Aorta (tissue), 5 donors: ENCODE measurements at regions not wholly inside any gene's neighbourhood (a gene's known extent, or its start where the extent isn't known, plus 50 kb on each side); places are given as distances from the start of the nearest gene placed in this dataset.

Source experiments
- ATAC-seq: fragments of 200-7000 bp; cut with Tn5 transposase; one replicate; pipeline ENCODE4 v1.9.1; 2022; ENCODE audit warnings: moderate library complexity; ENCODE audit not compliant: low FRiP score
- DNase-seq, 2 donors: peaks; one replicate each; pipeline ENCODE4 v3.0.0-alpha.2; 2020
- H3K27ac ChIP-seq, 2 donors: one replicate each; pipeline ENCODE4 v1.5.1; 2013; ENCODE audit warnings: low read length in 2 of 2, mild to moderate bottlenecking in 2 of 2, moderate library complexity in 2 of 2, control low read depth in 1 of 2, inconsistent platforms in 1 of 2, low read depth in 1 of 2
- H3K27me3 ChIP-seq, 2 donors: one replicate each; pipeline ENCODE4 v1.6.1; 2013; ENCODE audit warnings: control low read depth in 1 of 2, low read length in 1 of 2, mild to moderate bottlenecking in 1 of 2, moderate library complexity in 1 of 2; ENCODE audit not compliant: insufficient read depth in 2 of 2, control insufficient read depth in 1 of 2
- H3K36me3 ChIP-seq, 2 donors: one replicate each; pipeline ENCODE4 v1.6.1; 2013; ENCODE audit warnings: control low read depth in 1 of 2, low read length in 1 of 2, mild to moderate bottlenecking in 1 of 2; ENCODE audit not compliant: insufficient read depth in 2 of 2, control insufficient read depth in 1 of 2
- H3K4me1 ChIP-seq, 2 donors: one replicate each; pipeline ENCODE4 v1.6.1; 2013; ENCODE audit warnings: low read length in 2 of 2, control low read depth in 1 of 2, mild to moderate bottlenecking in 1 of 2, moderate library complexity in 1 of 2; ENCODE audit not compliant: insufficient read depth in 2 of 2, control insufficient read depth in 1 of 2
- H3K4me3 ChIP-seq, 2 donors: one replicate each; pipeline ENCODE4 v1.5.1; 2013; ENCODE audit warnings: low read length in 2 of 2, control low read depth in 1 of 2, mild to moderate bottlenecking in 1 of 2
- H3K9me3 ChIP-seq: one replicate; pipeline ENCODE4 v1.6.1; 2013; ENCODE audit warnings: mild to moderate bottlenecking, low read length; ENCODE audit not compliant: control insufficient read depth
- WGBS, 2 donors: extraction: QIAGEN DNeasy Blood & Tissue Kit; methylation state at CpG; one replicate each; pipeline ENCODE4 v1.1.7; 2013; 5-methylcytosine and 5-hydroxymethylcytosine counted together
- intact Hi-C, 2 donors: fragments of 100-400 bp; cut with DNase I; formaldehyde crosslinking; loops; one replicate each; pipeline versions ENCODE4 v1.14.2 to v1.15.0; 2022
- donor health status: healthy with polysubstance abuse.
- donor health status: Bipolar disorder and iron deficiency.
- donor health status: DM: no; HTN: no; CAD: no.
- donor health status: DM: no; HTN: no; CAD: no.
- donor health status: DM: yes; HTN: yes; CAD: no.

DNA sequence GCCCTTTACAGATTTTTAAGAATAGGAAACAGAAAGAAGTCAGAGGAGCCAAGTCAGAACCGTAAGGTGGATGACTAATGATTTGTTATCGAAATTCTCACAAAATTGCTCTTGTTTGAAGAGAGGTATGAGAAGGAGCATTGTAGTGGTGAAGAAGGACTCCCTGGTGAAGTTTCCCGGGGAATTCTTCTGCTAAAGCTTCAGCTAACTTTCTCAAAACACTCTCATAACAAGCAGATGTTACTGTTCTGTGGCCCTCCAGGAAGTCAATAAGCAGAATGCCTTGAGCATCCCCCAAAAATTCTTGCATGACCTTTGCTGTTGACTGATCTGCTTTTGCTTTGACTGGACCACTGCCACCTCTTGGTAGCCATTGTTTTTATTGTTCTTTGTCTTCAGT, 152.9 kb downstream of the HGF start:
- no peaks in the 10 kb centered on the region for H3K9me3 ChIP-seq
- 53 to 60% methylated on average over 3 of the region's 3 CpGs for WGBS, 2 donors
- no peak overlapping the region for H3K27ac ChIP-seq
- intact Hi-C loops = loop anchor here in 1 of 2 donors (5.0 kb wide), 1 partner anchor 45 kb away; no protein-coding TSS in a partner anchor
- DNase-seq = no peak
- no peaks in the 10 kb centered on the region for H3K4me1 ChIP-seq
- no peak for ATAC-seq
- no peaks in the 10 kb centered on the region for H3K36me3 ChIP-seq
- H3K27me3 ChIP-seq = no peaks in the 10 kb centered on the region
- H3K4me3 ChIP-seq = no peak overlapping the region

DNA sequence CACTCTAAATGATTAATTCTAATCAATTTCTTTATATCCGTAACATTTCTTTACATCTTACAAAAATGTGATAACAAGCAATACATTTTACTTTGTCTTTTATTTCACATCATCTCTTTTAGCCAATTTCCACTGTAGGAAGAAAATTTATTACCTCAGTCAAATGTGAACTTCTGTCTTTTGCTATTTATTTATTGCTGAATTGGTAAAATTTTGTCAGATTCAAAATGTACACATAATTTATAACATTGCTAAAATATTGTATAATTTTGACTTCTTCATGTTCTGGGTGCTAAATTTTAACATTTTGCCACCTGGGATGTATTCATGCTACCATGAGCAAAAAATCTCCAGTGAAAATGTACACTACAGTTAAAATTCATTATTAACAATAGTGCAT, 158.0 kb downstream of the HGF start:
- ATAC-seq = no peak
- no peak overlapping the region for H3K27ac ChIP-seq
- intact Hi-C loops = no loop called here
- DNase-seq = no peak
- no peaks in the 10 kb centered on the region for H3K9me3 ChIP-seq
- 95% methylated on average over 1 of the region's 1 CpG for WGBS, 2 donors
- no peaks in the 10 kb centered on the region for H3K4me1 ChIP-seq
- no peak overlapping the region for H3K4me3 ChIP-seq
- H3K36me3 ChIP-seq = no peaks in the 10 kb centered on the region
- no peaks in the 10 kb centered on the region for H3K27me3 ChIP-seq

DNA sequence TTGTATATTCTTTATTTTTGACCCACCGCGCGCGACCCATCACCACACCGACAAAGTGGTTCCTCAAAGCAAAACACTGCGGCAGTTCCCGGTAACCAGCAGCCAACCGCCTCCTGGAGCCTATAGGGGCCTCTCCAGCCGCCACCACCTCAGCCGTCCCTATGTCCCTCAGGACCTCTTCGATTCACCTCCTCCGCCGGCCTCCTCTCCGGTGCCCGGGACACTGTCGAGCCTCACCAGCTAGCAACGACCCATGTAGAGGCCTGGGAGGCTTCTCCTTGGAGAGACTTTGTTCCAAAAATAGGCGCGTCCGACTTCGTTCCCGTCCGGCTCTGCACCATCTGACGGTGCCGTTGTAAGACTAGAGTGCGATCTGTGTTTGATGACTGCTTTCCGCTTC, 158.8 kb downstream of the HGF start:
- intact Hi-C loops = no loop called here

DNA sequence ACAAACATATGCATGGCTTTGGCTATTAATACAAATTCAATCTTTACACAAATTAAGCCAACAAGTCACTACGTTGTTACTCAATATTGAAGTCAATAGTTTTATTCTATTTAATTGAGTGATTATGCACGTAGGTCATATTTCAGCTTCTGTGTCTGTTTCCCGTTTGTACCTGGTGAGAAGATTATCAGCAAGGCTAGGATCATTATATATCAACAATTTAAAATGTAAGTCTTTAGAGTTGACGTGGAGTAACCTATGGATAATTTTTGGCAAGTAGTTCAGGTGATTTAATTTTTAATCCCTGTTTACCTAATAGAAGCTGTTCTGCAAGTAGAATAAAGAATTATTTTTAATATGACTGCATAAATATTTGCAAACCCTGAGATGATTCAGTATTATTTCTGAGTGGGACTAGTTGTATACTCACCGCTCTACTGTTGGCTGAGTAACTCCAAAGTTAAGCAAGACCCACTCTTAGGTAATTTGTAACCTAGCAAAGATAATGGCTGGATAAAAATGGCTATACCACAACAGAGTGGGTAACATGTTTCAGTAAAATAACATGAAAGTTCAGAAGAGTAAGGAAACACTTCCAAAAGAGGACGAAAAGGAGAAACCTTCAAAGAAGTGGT, 161.0 kb downstream of the HGF start:
- Histone ChIP-seq H3K4me1 (no peaks in the 10 kb centered on the region), H3K27me3 (no peaks in the 10 kb centered on the region), H3K27ac (no peak overlapping the region), H3K4me3 (no peak overlapping the region), H3K36me3 (no peaks in the 10 kb centered on the region), H3K9me3 (no peaks in the 10 kb centered on the region)
- intact Hi-C loops = no loop called here
- no peak for DNase-seq
- WGBS, 2 donors = 91 to 93% methylated on average over 6 of the region's 6 CpGs
- no peak for ATAC-seq

More for the DNA sequence above, 158.8 kb downstream of the HGF start:
- ATAC-seq = no peak
- no peaks in the 10 kb centered on the region for H3K27me3 ChIP-seq
- peak in 1 of 2 donors; percentile 70 for DNase-seq
- no peaks in the 10 kb centered on the region for H3K9me3 ChIP-seq
- 88% methylated on average over 27 of the region's 27 CpGs for WGBS, 2 donors
- H3K27ac ChIP-seq = no peak overlapping the region
- no peaks in the 10 kb centered on the region for H3K36me3 ChIP-seq
- H3K4me3 ChIP-seq = no peak overlapping the region
- no peaks in the 10 kb centered on the region for H3K4me1 ChIP-seq

DNA sequence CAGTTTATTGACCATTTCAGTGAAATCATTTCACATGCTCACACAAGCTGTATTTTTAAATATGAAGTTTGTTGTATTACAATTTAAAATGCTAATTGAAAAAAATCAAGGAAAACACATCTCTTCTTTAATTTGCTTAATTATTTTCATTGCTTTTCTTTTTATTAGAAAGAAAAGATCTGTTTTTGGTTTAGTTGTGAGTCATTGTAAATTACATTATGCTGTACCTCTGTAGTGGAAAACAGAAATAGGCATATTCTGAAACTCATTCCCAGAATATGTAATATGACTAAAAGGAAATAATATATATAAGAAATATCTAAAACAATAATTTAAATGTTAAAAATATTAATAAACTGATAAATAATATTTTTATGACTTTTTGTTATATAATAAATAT, 161.9 kb downstream of the HGF start:
- Histone ChIP-seq H3K27me3 (no peaks in the 10 kb centered on the region), H3K4me3 (no peak overlapping the region), H3K4me1 (no peaks in the 10 kb centered on the region), H3K36me3 (no peaks in the 10 kb centered on the region), H3K9me3 (no peaks in the 10 kb centered on the region), H3K27ac (no peak overlapping the region)
- DNase-seq (no peak), ATAC-seq (no peak)
- intact Hi-C loops = no loop called here

DNA sequence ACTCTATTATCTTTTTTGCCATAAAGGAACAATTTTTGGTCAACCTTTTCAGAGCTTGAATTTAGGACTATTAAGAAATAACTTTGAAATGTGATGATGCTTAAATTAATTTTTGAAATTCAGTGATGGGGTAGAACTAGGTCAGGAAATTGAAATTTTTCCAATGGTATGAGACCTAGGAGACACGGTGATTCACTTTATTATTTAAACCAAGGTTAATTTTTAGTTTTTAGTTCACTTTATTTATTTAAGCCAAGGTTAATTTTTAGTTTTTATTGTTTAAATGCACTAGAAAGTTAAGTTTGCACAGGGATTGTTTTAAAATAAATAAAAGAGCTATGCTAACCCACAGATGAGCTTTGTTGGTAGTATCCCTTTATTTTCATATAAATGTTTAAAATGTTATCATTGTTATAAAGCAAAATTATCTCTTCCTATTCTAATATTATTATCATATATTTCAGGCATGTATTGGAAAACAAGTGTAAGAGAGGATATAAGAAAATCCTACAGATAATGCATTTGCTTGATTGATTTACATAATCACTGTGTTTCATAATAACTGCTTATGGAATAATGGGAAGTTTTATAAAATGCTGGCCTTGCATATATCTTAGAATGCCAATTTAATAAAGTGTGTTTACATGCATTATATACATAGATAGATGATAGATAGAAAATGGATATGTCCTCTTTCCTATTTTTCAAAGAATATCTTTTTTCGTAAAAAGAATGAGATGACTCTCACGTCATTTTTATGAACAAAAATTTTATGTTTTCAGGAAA, 163.6 kb downstream of the HGF start:
- Histone ChIP-seq H3K4me3 (no peak overlapping the region), H3K9me3 (no peaks in the 10 kb centered on the region), H3K36me3 (no peaks in the 10 kb centered on the region), H3K4me1 (no peaks in the 10 kb centered on the region), H3K27me3 (no peaks in the 10 kb centered on the region), H3K27ac (no peak overlapping the region)
- 95 to 96% methylated on average over 3 of the region's 3 CpGs for WGBS, 2 donors
- no peak for ATAC-seq
- no peak for DNase-seq
- intact Hi-C loops = no loop called here

DNA sequence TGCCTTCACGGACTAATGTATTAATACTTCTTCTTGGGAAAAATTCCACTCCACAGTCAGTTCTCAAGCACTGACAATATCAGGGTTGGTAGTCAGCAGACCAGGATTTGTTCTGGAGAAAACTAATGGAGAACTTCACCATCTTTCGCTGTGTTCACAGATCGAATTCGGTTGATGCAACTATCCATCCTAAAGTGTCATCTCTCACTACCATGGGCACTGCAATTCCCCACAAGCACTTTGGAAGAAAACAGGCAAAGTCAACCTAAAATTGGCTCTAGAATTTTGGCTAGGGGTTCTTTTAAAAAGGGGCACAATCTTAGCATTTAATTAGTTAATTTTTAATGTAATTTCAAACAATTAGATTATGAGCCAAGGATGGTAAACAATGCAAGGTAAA, 164.4 kb downstream of the HGF start:
- 96 to 97% methylated on average over 4 of the region's 4 CpGs for WGBS, 2 donors
- Histone ChIP-seq H3K4me1 (no peaks in the 10 kb centered on the region), H3K27me3 (no peaks in the 10 kb centered on the region), H3K36me3 (no peaks in the 10 kb centered on the region), H3K9me3 (no peaks in the 10 kb centered on the region), H3K4me3 (no peak overlapping the region), H3K27ac (no peak overlapping the region)
- intact Hi-C loops = no loop called here
- ATAC-seq (no peak), DNase-seq (no peak)

DNA sequence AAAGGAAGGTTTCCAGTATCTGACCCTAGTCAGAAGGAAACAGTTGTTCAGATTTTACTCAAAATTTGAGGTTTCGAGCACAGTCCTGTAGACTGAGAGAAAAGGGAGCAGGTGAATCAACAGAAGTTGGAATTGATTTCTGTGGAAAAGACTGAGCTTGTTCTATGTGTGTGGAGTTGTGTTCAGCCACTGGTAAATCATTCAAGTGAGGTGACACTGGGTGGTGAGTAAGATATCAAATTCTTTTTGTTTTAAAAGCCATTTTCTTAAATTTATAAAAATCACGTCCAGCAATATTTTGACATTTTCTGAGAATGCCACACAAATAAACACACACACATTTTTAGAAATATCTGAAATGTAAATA, 165.1 kb downstream of the HGF start:
- 95 to 96% methylated on average over 2 of the region's 2 CpGs for WGBS, 2 donors
- intact Hi-C loops = no loop called here

More for the DNA sequence above, 165.1 kb downstream of the HGF start:
- Histone ChIP-seq H3K36me3 (no peaks in the 10 kb centered on the region), H3K9me3 (no peaks in the 10 kb centered on the region), H3K27ac (no peak overlapping the region), H3K27me3 (no peaks in the 10 kb centered on the region), H3K4me1 (no peaks in the 10 kb centered on the region), H3K4me3 (no peak overlapping the region)
- ATAC-seq = no peak
- no peak for DNase-seq
